GM10847 (cell line): ENCODE measurements at regions not wholly inside any gene's neighbourhood (a gene's known extent, or its start where the extent isn't known, plus 50 kb on each side); places are given as distances from the start of the nearest gene placed in this dataset.

Source experiments
- POLR2A ChIP-seq: IDR thresholded peaks from 2 replicates; pipeline ENCODE4 v1.6.1; 2011; ENCODE audit not compliant: insufficient read length; ENCODE audit errors: extremely low read depth

GRCh38 chr12:4151362-4152121 is 122.0 kb upstream of the CCND2 start:
- TF ChIP-seq POLR2A = no peak

GRCh38 chr12:4148418-4149056 is 125.0 kb upstream of the CCND2 start:
- no peak for TF ChIP-seq POLR2A

DNA sequence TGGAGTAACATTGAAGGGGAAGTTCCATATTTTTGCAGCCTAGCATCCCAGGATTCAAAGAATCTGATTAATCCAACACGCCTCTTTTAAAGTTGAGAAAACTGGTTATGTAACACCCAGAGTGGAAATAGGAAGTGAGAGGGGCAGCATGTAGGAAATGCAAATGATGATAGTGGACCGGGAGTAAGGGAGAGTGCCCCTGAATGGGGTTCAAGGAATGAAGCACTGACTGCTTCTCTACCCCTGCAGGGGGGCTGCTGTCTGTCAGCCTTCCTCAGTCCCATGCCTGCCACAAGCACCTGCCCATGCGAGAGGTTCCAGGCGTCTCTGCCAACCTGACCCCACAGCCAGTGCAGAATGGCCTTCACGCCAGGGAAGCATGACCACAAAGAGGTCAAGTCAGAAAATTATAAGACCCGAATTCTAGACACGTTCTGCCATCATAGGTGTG is 126.5 kb upstream of the CCND2 start:
- TF ChIP-seq POLR2A = no peak

DNA sequence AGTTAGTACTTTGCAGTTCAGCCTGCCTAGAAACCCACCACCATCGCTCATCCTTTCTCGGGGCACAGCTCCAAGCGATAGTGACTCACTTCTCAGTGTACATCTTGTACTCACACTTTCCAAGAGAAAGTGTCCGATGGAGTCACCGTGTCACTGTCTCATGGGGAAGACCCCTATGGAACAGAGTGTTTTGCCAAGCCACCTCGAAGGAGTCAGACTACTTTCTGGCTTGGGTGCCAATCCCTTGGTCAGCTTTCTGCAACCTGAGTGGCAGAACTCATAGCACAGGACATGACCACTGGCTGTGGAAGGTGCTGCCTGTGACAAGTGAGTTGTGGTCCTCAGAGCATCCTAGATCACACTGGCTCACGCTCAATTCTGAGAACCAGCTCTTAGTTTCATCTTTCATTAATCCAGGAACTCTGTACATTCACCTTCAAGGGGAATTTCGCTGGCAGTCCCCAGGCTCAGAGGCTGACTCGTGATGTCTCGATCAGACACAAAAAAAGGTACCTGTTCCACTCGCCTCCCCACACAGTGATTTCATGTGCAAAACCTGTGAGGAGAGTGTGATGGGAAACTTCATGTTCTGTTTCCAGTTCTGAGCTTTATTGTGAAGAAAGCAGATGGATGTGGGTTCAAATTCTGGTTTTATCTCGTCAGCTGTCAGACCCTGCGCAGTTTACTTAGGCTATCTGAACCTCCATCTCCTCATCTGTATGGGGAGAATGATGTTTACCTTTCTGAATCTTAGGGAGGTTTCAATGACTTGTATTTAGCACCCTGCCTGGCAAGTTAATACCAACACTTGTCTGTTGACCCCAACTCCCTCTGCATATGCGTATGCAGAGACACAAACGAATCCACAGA is 127.3 kb upstream of the CCND2 start:
- TF ChIP-seq POLR2A = no peak

- TF ChIP-seq POLR2A = no peak
These were observed 128.9 kb upstream of the CCND2 start for GRCh38 chr12:4144676-4145075.

GRCh38 chr12:4143896-4144295 is 129.7 kb upstream of the CCND2 start:
- TF ChIP-seq POLR2A = no peak

GRCh38 chr12:4141348-4142270 is 132.0 kb upstream of the CCND2 start:
- no peak for TF ChIP-seq POLR2A

DNA sequence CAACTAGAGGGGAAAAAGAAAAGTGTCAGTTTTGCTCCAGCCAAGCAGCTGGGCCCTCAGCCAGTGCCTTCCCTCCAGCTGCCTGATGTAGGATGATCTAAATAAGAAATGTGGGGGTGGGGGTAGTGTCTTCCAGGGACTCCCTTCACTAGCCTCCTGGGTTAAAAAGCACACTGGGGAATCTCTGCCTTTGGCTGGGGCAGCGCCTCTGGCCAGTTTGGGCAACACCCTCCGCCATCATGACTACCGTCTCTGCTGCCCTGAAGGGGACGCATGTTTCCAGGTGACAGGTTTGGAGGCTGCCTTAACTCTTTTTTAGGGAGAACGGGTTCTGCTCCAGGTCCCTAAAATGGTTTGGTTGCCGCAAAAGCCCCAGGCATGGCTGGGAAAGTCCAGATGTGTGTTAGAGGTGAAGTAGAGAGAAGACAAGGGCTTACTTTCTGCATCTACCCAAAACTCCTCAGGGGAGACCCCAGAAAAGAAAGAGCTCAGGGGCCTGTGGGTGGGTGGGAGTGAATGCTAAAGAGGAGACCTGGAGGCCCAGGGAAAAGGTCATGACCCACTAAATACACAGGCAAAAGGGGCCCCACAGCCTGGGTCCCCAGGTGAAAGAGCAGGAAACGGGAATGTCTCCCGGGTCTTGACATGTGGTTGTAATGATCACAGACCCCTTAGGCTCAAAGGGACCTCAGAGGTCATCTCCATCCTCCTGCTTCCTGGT is 132.8 kb upstream of the CCND2 start:
- TF ChIP-seq POLR2A = no peak

DNA sequence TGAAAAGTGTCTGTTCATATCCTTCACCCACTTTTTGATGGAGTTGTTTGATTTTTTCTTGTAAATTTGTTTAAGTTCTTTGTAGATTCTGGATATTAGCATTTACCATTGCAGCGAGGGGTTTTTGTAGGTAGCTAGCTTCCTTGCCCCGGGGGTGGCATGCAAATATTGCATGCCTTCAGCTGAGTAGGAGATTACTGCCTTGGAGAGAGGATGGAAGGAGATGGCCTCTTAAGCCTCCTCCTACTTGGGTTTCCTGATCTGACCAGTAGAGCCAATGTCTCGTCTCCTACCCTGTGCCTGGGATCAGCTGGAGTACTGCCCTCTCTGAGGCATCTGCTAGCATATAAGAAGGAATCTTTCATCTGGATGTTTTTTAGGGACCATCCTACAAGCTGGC is 134.4 kb upstream of the CCND2 start:
- TF ChIP-seq POLR2A = no peak

- TF ChIP-seq POLR2A = no peak
These were observed 135.5 kb upstream of the CCND2 start for GRCh38 chr12:4138051-4138450.

GRCh38 chr12:4137441-4137840 is 136.1 kb upstream of the CCND2 start:
- TF ChIP-seq POLR2A = no peak

DNA sequence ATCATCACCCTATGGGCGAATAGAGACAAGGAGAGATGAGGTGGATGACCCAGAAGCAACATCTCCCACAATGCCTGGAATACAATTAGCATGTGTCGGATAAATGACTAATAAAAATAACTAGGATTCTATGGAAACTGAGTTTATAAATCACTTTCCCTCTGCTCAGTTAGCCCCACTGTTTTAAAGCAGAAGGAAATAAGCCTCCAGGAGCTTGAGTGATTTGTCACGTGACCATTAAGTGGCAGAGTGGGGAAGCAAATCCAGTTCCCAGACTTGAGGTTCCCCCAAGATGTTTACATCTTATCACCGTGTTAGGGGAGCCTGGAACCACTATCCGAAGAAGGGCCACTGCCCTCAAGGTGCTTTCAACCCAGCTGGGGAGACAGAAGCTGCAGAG is 136.5 kb upstream of the CCND2 start:
- TF ChIP-seq POLR2A = no peak

DNA sequence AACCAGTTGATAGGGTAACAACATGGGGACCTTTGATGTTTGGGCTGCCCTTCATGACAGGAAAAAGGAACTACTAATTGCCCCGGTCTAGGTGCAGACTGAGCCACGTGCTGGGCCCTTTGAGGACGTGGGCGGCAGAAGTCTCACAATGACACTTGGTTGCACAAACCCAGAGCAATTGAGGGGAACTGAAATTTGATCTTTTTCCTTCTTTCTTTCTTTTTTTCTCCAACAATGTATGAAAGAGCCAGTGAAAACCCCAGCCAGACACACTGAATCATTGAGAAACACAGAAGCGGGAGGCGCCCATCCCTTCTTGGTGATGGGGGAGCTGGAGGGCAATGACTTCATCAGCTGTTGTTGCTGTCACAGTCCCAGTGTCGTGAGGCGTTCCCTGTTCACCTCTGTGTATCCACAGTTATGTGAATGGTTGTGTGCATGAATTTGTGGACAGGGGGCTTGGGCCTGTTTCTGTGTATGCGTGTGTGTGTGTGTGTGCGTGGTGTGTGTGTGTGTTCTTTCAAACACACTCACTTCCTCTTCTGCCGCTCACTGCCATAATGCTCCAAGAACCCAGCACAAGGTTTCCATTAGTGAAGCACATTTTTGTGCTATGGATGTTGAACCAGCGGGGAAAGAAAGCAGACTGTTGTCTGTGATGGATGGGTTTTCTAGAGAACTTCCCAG is 137.5 kb upstream of the CCND2 start:
- TF ChIP-seq POLR2A = peak; percentile 28
